SHP77 treated with DMSO at 0.1 percent for 48 hours (cell line): ENCODE measurements at regions not wholly inside any gene's neighbourhood (a gene's known extent, or its start where the extent isn't known, plus 50 kb on each side); places are given as distances from the start of the nearest gene placed in this dataset.

Experiments used
- DNase-seq: peaks from one replicate; lab custom pipeline; 2025; lab: John Stamatoyannopoulos, UW

- no peak for DNase-seq
Observed at GRCh38 chr4:77367638-77368037, 210.6 kb downstream of the CCNG2 start.

DNA sequence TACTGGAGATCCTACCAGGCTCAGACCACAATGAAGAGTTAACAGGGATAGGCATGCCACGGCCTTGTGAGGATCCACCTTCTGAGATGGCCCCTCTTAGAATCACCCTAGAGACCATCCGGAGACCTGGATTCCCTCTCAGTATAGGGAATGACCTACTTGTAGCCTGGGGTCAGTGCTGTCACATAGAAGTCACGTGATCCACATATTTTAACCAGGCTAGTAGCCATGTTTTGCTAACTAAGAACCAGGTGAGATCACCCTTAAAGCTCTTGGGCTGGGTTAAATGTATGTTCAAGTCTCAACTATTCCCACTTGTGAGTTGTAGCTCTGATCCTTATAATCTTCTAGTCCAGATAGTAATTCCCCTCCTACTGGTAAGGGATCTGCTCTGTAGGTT, 215.4 kb downstream of the CCNG2 start:
- DNase-seq = no peak

GRCh38 chr4:77375866-77376607, 219.0 kb downstream of the CCNG2 start:
- DNase-seq = no peak

DNA sequence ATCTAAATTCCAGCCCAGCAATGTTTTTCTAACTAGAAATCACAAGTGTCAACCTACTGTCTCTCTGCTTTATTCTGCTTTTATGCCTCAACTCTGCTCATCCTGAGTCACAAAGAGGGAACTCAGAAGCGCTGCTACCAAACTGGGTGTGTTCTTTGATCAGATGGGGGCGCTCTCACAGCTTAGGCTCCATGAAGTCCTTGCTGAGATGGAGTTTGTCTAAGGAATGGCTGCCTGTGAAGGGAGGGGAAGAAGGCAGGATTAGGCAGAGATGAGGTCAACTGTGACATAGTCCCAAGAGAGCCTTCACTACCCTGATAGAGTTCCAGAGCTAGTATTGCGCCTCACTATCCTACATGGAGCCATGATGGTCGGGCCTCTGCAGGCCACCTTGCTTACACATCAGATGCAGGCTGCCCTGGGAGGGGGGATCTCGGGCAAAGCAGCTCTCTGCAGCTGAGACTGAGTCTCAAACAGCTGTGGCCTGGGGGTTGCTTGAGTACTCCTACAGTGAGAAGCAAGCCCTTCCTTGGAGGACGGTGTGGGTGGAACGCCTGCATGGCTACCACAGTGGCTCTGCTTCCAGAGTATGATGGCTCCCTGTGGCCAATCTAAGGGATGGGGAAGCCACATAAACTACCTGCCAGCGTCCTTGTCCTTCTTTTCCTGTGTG, 219.9 kb downstream of the CCNG2 start:
- no peak for DNase-seq

GRCh38 chr4:77384094-77384493, 221.5 kb upstream of the CXCL13 start:
- DNase-seq = no peak

GRCh38 chr4:77385124-77385969, 220.3 kb upstream of the CXCL13 start:
- peak; percentile 31 for DNase-seq

DNA sequence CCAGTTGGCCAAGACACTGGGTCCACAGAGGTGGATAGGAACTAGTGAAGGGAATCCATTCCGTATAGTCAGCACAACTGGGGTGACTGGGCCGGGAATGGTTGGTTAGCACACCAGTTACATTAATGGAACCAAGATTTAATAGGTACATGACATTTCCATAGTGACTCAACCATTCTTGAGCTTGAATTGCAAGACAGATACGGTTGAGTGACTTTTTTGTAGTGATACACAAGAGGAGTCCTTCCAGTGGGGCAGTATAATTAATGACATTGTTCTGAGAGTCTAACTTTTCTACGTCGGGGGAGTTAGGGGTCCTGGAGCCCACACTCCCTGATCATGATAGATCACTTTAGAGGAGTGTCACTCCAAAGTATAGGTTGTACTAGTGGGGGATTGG, 211.6 kb upstream of the CXCL13 start:
- DNase-seq = no peak

- no peak for DNase-seq
Observed at GRCh38 chr4:77395481-77395880, 210.1 kb upstream of the CXCL13 start.

- DNase-seq = no peak
Observed at GRCh38 chr4:77398256-77398655, 207.4 kb upstream of the CXCL13 start.

GRCh38 chr4:77399831-77400230, 205.8 kb upstream of the CXCL13 start:
- no peak for DNase-seq

DNA sequence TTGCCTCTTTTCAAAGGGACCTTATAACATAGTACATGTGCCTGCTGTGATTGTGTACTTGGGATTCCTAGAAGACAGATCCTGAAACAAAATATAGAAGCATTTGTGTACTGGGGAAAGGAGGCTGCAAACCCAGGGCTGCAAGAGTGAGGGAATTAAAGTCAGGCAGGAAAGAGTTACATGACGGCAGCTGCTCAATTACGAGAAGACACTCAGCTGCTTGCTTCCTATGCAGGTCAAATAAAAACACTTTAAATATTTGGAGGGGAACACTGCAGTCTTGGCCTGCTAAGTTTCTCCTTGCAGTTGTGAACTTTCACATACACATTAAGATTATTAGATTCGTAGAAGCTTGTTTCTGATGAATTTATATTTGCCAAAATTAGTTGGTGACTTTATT, 191.9 kb upstream of the CXCL13 start:
- no peak for DNase-seq

DNA sequence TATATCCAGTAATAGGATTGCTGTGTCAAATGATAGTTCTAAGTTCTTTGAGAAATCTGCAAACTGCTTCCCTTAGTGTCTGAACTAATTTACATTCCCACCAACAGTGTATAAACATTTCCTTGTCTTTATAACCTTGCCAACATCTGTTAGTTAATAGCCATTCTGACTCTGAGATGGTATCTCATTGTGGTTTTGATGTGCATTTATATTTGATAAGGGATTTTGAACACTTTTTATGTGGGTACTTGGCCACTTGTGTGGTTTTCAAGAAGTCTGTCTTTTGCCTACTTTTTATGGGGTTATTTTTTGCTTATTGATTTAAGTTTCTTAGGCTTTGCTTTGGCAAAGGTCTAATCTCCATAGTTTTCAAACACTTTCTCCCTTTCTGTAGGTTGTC, 189.9 kb upstream of the CXCL13 start:
- DNase-seq = no peak

DNA sequence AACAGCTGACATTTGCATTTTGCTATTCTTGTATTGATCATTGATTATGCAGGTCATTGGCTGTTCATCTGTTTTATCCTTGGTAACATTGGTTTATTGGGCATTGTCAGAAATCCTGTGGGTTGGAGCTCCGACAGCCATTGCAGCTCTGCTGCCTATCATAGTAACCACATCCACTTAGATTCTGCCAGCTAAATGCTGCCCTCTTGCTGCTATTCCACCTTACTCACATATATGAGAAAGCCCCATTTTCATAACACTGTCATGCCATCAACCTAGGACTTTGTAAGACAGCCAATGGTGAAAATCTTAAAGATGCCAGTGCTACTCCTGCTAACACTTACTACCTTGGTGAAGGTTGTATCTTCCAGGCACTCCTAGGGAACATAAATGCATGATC, 187.3 kb upstream of the CXCL13 start:
- no peak for DNase-seq

DNA sequence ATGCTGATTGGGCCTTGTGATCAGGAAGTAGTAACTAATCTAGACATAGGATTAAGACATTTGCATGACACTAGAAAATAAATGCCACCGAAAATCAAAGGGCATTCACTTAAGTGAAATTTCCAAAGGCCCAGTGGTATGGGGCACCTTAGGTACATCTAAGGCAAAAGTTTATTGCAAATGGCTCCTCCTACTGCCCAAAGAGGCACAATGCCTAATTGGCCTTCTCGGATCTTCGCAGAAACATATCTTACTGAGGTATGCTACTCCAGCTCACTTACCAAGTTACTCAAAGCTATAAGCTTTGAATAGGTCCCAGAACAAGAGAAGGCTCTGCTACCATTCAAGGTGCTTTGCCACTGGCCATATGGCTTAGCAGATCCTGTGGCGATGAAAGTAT, 174.8 kb upstream of the CXCL13 start:
- DNase-seq = no peak

DNA sequence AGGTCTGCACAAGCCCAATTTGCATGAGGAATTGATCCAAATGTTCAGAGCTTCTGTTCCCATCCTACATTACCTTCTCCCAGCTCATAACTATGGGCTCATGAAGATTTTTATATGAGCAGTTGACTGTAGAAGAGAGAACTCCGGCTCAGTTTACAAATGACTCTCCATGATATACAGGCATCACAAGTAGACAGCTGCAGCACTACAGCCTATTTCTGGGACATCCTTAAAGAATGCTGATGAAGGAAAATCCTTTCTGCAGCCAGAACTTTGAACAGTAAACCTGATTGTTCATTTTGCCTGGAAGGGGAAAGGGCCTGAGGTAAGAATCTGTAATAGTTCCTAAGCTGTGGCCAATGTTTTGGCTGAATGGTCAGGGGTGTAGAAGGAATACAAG, 174.1 kb upstream of the CXCL13 start:
- DNase-seq = no peak

GRCh38 chr4:77432717-77433417, 172.8 kb upstream of the CXCL13 start:
- no peak for DNase-seq

GRCh38 chr4:77433418-77433733, 172.2 kb upstream of the CXCL13 start:
- DNase-seq = peak; percentile 31

GRCh38 chr4:77434299-77435092, 171.1 kb upstream of the CXCL13 start:
- no peak for DNase-seq

DNA sequence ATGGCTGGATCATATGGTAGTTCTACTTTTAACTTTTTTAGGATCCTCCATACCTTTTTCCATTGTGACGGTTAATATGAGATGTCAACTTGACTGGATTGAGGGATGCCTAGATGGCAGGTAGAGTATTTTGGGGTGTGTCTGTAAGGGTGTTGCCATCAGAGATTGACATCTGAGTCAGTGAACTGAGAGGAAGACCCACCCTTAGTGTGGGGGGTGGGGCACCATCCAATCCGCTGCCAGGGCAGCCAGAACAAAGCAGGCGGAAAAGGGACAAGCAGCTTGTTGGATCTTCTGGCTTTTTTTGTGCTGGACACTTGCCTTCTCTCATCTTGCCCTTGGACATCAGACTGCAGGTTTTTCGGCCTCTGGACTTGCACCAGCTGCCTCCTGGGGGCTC, 168.5 kb upstream of the CXCL13 start:
- DNase-seq = no peak

GRCh38 chr4:77438549-77438948, 167.1 kb upstream of the CXCL13 start:
- DNase-seq = no peak

DNA sequence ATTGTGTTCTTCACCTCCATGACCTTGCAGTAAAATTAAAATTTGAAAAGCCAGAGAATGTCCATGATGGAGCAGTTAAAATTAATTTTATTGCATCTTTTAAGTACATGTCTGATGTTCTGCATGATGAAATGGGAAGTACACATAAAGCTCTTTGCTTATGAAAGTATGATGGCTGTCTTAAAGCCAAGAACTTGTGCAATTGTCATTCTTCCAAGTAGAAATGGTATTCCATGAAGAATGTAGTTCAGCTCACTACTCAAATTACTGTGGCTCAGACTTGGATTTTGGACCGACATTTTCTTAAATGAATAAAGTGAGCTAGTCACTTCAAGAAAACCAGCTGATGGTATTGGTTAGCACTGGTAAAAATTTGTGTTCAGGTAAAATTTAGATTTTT, 161.7 kb upstream of the CXCL13 start:
- no peak for DNase-seq

DNA sequence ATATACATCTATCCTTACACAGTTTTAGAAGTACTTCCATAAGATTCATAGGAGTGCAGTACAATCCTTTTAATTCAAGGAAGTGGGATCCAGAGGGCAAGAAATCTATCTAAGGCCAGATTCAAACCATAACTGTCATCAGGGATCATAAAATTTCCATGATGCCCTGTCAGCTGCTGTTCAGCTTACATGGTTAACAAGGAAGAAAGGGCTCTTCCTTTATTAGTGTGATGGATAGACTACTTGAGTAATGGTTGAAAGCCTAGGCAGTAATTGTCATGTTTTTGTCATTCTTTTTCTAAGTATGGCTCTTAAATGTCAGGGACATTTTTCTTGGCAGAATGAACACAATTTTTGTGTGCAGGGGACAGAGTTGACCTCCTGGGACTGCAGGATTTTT, 159.8 kb upstream of the CXCL13 start:
- no peak for DNase-seq
